Ishikawa (cell line): ENCODE measurements at regions not wholly inside any gene's neighbourhood (a gene's known extent, or its start where the extent isn't known, plus 50 kb on each side); places are given as distances from the start of the nearest gene placed in this dataset.

Experiments used
- CEBPB ChIP-seq: IDR thresholded peaks from 2 replicates; pipeline ENCODE4 v1.6.1; 2012
- CREB1 ChIP-seq: IDR thresholded peaks from 2 replicates; pipeline ENCODE4 v1.6.1; 2012; ENCODE audit warnings: low read depth
- EGR1 ChIP-seq: IDR thresholded peaks from 2 replicates; pipeline ENCODE4 v1.6.1; 2012
- EP300 ChIP-seq: IDR thresholded peaks from 2 replicates; pipeline ENCODE4 v1.6.1; 2012; ENCODE audit warnings: borderline replicate concordance
- FOXM1 ChIP-seq: IDR thresholded peaks from 2 replicates; pipeline ENCODE4 v1.6.1; 2012; ENCODE audit warnings: low read depth, borderline replicate concordance
- MAX ChIP-seq: IDR thresholded peaks from 2 replicates; pipeline ENCODE4 v1.6.1; 2012
- NFIC ChIP-seq: IDR thresholded peaks from 2 replicates; pipeline ENCODE4 v1.6.1; 2012
- RAD21 ChIP-seq: IDR thresholded peaks from 2 replicates; pipeline ENCODE4 v1.6.1; 2012; ENCODE audit warnings: low read depth
- TAF1 ChIP-seq: IDR thresholded peaks from 2 replicates; pipeline ENCODE4 v1.6.1; 2012; ENCODE audit warnings: low read depth, mild to moderate bottlenecking
- TCF12 ChIP-seq: IDR thresholded peaks from 2 replicates; pipeline ENCODE4 v1.6.1; 2012; ENCODE audit warnings: low read depth
- TEAD4 ChIP-seq: IDR thresholded peaks from 2 replicates; pipeline ENCODE4 v1.6.1; 2012
- YY1 ChIP-seq: IDR thresholded peaks from 2 replicates; pipeline ENCODE4 v1.6.1; 2012; ENCODE audit warnings: low read depth
- ZBTB7A ChIP-seq: IDR thresholded peaks from 2 replicates; pipeline ENCODE4 v1.6.1; 2012; ENCODE audit warnings: low read depth
- TF ChIP-seq, protein P1 (sequence below): IDR thresholded peaks from 2 replicates; pipeline ENCODE4 v1.6.1; 2012
- TF ChIP-seq, protein P2 (sequence below): IDR thresholded peaks from 2 replicates; pipeline ENCODE4 v1.6.1; 2012; ENCODE audit warnings: low read depth, mild to moderate bottlenecking

DNA sequence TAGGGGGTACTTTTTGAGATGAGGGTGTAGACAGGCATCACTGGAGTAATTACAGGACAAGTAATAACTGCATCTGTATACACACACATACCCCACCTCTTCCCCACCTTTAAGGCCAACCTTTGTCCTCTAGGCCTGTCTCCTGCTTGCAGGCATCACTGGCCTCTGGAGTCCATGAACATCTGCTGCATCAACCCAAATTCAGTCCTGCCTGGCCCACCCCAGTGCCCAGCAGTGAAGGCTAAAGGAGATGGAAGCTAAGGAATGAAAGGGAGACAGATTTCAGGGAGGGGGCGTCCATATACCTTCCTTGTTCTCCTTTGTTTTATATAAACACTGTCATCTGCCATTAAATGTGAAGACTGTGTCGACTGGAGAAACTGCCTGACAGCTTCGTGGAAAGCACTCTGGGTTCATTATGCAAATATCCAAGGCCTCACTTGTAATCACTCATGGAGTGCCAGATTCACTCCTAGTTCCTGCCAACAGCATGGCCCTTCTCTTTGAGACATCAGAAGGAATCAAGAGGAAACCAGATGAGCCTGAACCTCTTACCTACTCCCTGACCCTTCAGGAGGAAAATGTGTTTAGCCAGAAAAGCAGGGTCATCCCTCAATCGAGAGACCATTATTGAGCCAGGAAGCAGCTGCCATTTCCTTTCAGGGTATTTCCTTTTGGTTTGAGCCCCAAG is 64.4 kb downstream of the SERPINA3 start:
- TF ChIP-seq EGR1, result no peak
- no peak for TF ChIP-seq TCF12
- TF ChIP-seq, protein P1, sequence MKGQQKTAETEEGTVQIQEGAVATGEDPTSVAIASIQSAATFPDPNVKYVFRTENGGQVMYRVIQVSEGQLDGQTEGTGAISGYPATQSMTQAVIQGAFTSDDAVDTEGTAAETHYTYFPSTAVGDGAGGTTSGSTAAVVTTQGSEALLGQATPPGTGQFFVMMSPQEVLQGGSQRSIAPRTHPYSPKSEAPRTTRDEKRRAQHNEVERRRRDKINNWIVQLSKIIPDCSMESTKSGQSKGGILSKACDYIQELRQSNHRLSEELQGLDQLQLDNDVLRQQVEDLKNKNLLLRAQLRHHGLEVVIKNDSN, result no peak
- no peak for TF ChIP-seq CEBPB
- no peak for TF ChIP-seq ZBTB7A
- TF ChIP-seq NFIC, result no peak
- TF ChIP-seq RAD21, result no peak
- TF ChIP-seq EP300, result no peak
- no peak for TF ChIP-seq MAX
- TF ChIP-seq TEAD4, result no peak
- TF ChIP-seq TAF1, result no peak
- no peak for TF ChIP-seq YY1
- TF ChIP-seq, protein P2, sequence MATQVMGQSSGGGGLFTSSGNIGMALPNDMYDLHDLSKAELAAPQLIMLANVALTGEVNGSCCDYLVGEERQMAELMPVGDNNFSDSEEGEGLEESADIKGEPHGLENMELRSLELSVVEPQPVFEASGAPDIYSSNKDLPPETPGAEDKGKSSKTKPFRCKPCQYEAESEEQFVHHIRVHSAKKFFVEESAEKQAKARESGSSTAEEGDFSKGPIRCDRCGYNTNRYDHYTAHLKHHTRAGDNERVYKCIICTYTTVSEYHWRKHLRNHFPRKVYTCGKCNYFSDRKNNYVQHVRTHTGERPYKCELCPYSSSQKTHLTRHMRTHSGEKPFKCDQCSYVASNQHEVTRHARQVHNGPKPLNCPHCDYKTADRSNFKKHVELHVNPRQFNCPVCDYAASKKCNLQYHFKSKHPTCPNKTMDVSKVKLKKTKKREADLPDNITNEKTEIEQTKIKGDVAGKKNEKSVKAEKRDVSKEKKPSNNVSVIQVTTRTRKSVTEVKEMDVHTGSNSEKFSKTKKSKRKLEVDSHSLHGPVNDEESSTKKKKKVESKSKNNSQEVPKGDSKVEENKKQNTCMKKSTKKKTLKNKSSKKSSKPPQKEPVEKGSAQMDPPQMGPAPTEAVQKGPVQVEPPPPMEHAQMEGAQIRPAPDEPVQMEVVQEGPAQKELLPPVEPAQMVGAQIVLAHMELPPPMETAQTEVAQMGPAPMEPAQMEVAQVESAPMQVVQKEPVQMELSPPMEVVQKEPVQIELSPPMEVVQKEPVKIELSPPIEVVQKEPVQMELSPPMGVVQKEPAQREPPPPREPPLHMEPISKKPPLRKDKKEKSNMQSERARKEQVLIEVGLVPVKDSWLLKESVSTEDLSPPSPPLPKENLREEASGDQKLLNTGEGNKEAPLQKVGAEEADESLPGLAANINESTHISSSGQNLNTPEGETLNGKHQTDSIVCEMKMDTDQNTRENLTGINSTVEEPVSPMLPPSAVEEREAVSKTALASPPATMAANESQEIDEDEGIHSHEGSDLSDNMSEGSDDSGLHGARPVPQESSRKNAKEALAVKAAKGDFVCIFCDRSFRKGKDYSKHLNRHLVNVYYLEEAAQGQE, result no peak
- TF ChIP-seq CREB1, result no peak
- no peak for TF ChIP-seq FOXM1

- TF ChIP-seq CREB1 (no peak), NFIC (no peak), FOXM1 (no peak), TEAD4 (no peak)
Measured at GRCh38 chr14:94675036-94675435, 62.8 kb downstream of the SERPINA3 start.

DNA sequence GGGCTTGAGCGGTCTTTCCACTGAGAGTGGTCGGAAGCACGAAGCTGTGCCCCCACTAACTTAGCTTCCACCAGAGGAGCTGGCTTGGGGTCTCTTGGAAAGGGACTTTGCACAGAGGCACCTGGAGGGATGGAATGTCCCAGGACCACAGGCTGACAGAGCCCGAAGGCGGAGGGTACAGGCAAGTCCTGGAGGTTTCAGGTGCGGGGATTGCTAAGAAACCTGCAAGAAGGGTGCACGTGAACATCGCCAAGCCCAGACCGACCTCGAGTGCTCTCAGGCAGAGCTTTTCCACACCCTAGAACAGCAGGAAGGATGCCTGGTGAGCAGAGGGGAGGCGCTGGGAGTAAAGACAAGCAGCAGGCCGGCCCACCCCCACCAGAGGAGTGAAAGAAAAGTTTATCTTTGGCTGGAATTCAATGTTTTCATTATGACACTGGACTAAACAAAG is 61.6 kb downstream of the SERPINA3 start:
- TF ChIP-seq FOXM1 (no peak), NFIC (no peak), MAX (no peak), TAF1 (no peak), TCF12 (no peak), RAD21 (no peak), CEBPB (no peak), EP300 (no peak), EGR1 (no peak), TEAD4 (no peak), CREB1 (no peak), ZBTB7A (no peak), YY1 (no peak)
- TF ChIP-seq, protein P2, result no peak
- TF ChIP-seq, protein P1, result no peak
